ENCODE measurements at regions not wholly inside any gene's neighbourhood (a gene's known extent, or its start where the extent isn't known, plus 50 kb on each side); places are given as distances from the start of the nearest gene placed in this dataset.

GRCh38 chr15:85318732-85319076 lies 61.7 kb upstream of the AKAP13 start:
- TF ChIP-seq EZH2 (IDR thresholded peaks at IDR 0.05; ENCODE audit: low read depth, unreplicated experiment) (no peak), EZH2phosphoT487 (IDR thresholded peaks at IDR 0.05; ENCODE audit: unreplicated experiment) (no peak), CTCF (conservative IDR thresholded peaks at IDR 0.05; ENCODE audit: low read depth in 2 of 2) (no peak)
